ENCODE measurements at regions not wholly inside any gene's neighbourhood (a gene's known extent, or its start where the extent isn't known, plus 50 kb on each side); places are given as distances from the start of the nearest gene placed in this dataset.
A peak's percentile ranks its signal among the peaks of the same experiment; 100 is the strongest.
"Not testable (repeated sequence)": the region's sequence is repeated elsewhere in the genome, so short reads cannot be mapped to it uniquely, and the experiment has no call there.

- no peak for DNase-seq (ENCODE audit: low read depth)
These were observed 79.0 kb upstream of the CDK6 start for GRCh38 chr7:92915348-92915747.

- no peak for DNase-seq (ENCODE audit: low read depth)
These were observed 78.3 kb upstream of the CDK6 start for GRCh38 chr7:92914645-92915044.

- no peak for DNase-seq (ENCODE audit: low read depth)
These were observed 77.5 kb upstream of the CDK6 start for GRCh38 chr7:92913849-92914248.

- DNase-seq (ENCODE audit: low read depth), result no peak
These were observed 74.6 kb upstream of the CDK6 start for GRCh38 chr7:92910976-92911375.

- DNase-seq (ENCODE audit: low read depth), result no peak
These were observed 73.5 kb upstream of the CDK6 start for GRCh38 chr7:92909686-92910475.

- DNase-seq (ENCODE audit: low read depth), result peak; percentile 37
These were observed 68.1 kb upstream of the CDK6 start for GRCh38 chr7:92904244-92905131.

GRCh38 chr7:92898798-92899197 is 62.4 kb upstream of the CDK6 start:
- DNase-seq (ENCODE audit: low read depth), result no peak

GRCh38 chr7:92894857-92895256 is 58.5 kb upstream of the CDK6 start:
- DNase-seq (ENCODE audit: low read depth), result not testable (repeated sequence)

GRCh38 chr7:92889081-92889480 is 52.7 kb upstream of the CDK6 start:
- no peak for DNase-seq (ENCODE audit: low read depth)

All from stimulated activated CD8-positive, alpha-beta memory T cell treated with anti-CD3 and anti-CD28 coated beads, Interleukin-15, amount 100 ng/mL, for 24 hours (primary cell).